GM12891 (cell line): ENCODE measurements at regions not wholly inside any gene's neighbourhood (a gene's known extent, or its start where the extent isn't known, plus 50 kb on each side); places are given as distances from the start of the nearest gene placed in this dataset.

Experiments used
- DNase-seq: peaks from one replicate; pipeline ENCODE4 v3.0.0; 2011; ENCODE audit warnings: low spot score; ENCODE audit not compliant: insufficient read length
- FAIRE-seq: peaks from 2 replicates; lab custom pipeline; 2011; peaks lifted over from hg19 to GRCh38; lab: Jason Lieb, UNC
- PAX5 ChIP-seq: IDR thresholded peaks from 2 replicates; pipeline ENCODE4 v1.6.1; 2011; ENCODE audit warnings: low read length, moderate library complexity, mild to moderate bottlenecking; ENCODE audit not compliant: insufficient read depth, severe bottlenecking
- POLR2A ChIP-seq: IDR thresholded peaks from 2 replicates; pipeline ENCODE4 v1.6.1; 2011; ENCODE audit warnings: low read depth, low read length, control low read depth
- POLR2AphosphoS5 ChIP-seq: IDR thresholded peaks from 2 replicates; pipeline ENCODE4 v1.6.1; 2011; ENCODE audit warnings: low read depth, low read length, control low read depth
- POU2F2 ChIP-seq: IDR thresholded peaks from 2 replicates; pipeline ENCODE4 v1.6.1; 2011; ENCODE audit warnings: low read depth, mild to moderate bottlenecking, control low read depth, low read length, moderate library complexity
- SPI1 ChIP-seq: IDR thresholded peaks from 2 replicates; pipeline ENCODE4 v1.6.1; 2011; ENCODE audit warnings: low read depth, low read length, control low read depth
- TAF1 ChIP-seq: IDR thresholded peaks from 2 replicates; pipeline ENCODE4 v1.6.1; 2011; ENCODE audit warnings: low read depth, low read length, control low read depth

DNA sequence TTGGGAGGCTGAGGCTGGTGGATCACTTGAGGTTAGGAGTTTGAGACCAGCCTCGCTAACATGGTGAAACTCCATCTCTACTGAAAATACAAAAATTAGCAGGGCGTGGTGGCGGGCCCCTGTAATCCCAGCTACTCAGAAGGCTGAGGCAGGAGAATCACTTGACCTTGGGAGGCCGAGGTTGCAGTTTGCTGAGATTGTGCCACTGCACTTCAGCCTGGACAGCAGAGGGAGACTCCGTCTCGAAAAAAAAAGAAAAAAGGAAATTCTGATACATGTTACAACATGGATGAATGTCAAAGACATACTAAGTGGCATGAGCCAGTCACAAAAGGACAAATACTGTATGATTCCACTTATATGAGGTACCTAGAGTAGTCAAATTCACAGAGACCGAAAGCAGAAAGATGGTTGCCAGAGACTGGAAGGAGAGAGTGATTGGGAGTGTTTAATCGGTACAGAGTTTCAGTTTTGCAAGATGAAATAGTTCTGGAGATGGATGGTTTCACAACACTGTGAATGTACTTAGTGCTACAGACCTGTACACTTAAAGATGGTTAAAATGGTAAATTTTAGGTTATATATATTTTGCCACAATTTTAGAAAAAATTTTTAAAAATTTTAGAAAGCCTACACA, 92.3 kb downstream of the BLID start:
- no peak for FAIRE-seq
- TF ChIP-seq PAX5, result no peak
- TF ChIP-seq TAF1, result no peak
- TF ChIP-seq POU2F2, result no peak
- no peak for TF ChIP-seq POLR2AphosphoS5
- TF ChIP-seq POLR2A, result no peak
- TF ChIP-seq SPI1, result no peak
- no peak for DNase-seq

DNA sequence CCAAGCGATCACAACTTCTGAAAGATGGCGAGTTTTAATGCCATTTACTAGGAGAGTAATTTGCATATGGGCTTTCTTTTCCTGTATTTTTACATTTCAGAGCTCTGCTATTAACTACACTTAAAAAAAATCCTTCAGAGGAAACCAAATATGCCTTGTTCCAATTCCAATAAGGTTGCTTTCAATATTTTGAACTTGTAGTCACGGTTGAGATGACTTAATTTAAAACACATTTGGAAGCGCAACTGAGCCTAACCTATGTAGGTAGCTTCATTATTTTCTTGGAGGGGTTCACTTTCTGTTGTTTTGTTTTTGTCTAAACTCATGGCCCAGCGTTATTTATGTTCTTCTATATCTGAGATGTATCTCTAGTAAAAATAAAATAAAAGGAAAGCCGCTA, 93.4 kb downstream of the BLID start:
- TF ChIP-seq POLR2A, result no peak
- no peak for TF ChIP-seq POU2F2
- no peak for TF ChIP-seq TAF1
- no peak for TF ChIP-seq POLR2AphosphoS5
- TF ChIP-seq PAX5, result no peak
- no peak for TF ChIP-seq SPI1
- FAIRE-seq, result no peak
- no peak for DNase-seq

- FAIRE-seq (no peak), DNase-seq (no peak)
- TF ChIP-seq SPI1 (no peak), POLR2AphosphoS5 (no peak), POLR2A (no peak), TAF1 (no peak), PAX5 (no peak), POU2F2 (no peak)
These were observed 95.1 kb downstream of the BLID start for GRCh38 chr11:122020902-122021301.

DNA sequence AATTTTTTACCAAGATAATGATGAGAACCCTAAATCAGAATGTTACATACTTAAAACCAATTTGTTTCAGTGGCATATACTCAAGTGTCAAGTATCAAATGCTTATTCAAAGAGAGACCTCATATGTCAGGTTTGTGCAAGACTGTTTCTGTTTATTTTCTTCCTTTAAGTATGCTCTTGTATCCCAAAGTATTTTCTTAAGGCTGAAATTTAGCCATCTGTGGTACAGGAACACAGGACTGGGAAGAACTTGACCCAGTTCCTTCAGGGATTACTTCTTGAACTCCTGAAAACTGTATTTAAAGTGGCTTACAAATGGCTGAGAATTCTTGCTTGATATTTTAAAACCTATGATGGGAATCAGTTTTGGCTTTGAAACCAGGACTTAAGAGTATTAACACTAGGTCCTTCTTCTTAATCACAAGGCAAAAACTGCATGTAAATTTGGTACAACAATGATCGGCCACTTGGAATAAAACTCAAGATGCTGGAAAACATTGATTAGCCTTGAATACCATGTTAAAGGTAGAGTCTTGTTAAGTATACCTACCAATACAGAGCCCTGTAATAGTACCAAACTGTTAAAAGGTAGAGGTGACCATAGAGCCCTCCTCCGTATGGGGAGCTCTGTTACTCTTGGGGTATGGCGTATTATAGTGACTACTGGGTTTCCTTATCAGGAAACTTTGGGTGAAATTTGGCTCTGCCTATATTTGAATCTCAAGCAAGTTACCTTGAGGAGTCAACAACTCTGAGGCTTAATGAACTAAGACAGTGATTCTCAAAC, 95.9 kb downstream of the BLID start:
- DNase-seq, result no peak
- FAIRE-seq, result no peak
- TF ChIP-seq TAF1 (no peak), POU2F2 (no peak), POLR2A (no peak), SPI1 (no peak), POLR2AphosphoS5 (no peak), PAX5 (no peak)

GRCh38 chr11:122007601-122008071, 108.4 kb downstream of the BLID start:
- FAIRE-seq (no peak), DNase-seq (no peak)
- no peak for TF ChIP-seq POU2F2
- no peak for TF ChIP-seq TAF1
- TF ChIP-seq SPI1, result no peak
- no peak for TF ChIP-seq POLR2AphosphoS5
- no peak for TF ChIP-seq POLR2A
- no peak for TF ChIP-seq PAX5

DNA sequence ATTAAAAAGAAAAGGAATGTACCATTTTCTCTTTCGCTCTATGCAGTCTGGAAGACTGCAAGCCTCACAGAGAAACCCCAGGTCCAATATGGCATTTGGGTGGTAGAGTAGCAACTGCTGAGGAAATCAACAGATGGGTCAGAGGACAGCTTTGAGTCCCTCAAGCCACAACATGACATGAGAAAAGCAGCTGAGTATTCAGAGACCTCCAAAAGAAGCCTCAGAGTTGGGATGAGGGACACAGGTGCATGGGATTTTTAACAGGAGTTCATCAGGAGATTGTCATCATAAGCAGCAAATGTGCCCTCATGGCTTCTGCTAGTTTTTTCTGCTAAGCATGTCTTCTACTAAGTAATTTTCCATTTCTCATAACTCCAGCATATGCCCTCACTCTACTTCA, 111.6 kb downstream of the BLID start:
- DNase-seq (no peak), FAIRE-seq (no peak)
- TF ChIP-seq TAF1 (no peak), SPI1 (no peak)

GRCh38 chr11:122002926-122003325, 113.1 kb downstream of the BLID start:
- FAIRE-seq (no peak), DNase-seq (no peak)
- no peak for TF ChIP-seq PAX5
- no peak for TF ChIP-seq POLR2AphosphoS5
- no peak for TF ChIP-seq TAF1
- TF ChIP-seq POU2F2, result no peak
- no peak for TF ChIP-seq SPI1
- TF ChIP-seq POLR2A, result no peak

DNA sequence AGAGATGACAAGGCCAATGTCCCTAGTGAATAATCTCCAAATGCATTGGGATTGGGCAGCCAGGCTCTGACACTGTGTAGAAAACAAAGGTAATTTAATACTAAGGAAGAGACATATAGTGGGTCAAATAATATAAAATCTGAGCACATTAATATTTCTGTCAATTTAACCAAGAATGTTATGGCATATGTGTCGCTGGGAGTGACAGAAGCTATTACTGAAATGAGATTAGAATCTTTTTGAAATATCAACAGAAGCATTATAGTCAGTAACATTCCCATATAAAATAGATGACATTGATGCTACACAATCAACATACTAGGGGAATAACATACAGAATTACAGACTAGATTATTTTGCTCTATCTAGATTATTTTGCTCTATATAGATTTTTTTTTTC, 114.0 kb downstream of the BLID start:
- no peak for DNase-seq
- no peak for FAIRE-seq
- TF ChIP-seq PAX5, result no peak
- no peak for TF ChIP-seq POLR2A
- no peak for TF ChIP-seq SPI1
- TF ChIP-seq TAF1, result no peak
- TF ChIP-seq POLR2AphosphoS5, result no peak
- TF ChIP-seq POU2F2, result no peak

GRCh38 chr11:121999651-122000050, 116.4 kb downstream of the BLID start:
- no peak for FAIRE-seq
- DNase-seq, result no peak
- TF ChIP-seq POU2F2, result no peak
- no peak for TF ChIP-seq PAX5
- no peak for TF ChIP-seq TAF1
- no peak for TF ChIP-seq POLR2A
- TF ChIP-seq SPI1, result no peak
- TF ChIP-seq POLR2AphosphoS5, result no peak

DNA sequence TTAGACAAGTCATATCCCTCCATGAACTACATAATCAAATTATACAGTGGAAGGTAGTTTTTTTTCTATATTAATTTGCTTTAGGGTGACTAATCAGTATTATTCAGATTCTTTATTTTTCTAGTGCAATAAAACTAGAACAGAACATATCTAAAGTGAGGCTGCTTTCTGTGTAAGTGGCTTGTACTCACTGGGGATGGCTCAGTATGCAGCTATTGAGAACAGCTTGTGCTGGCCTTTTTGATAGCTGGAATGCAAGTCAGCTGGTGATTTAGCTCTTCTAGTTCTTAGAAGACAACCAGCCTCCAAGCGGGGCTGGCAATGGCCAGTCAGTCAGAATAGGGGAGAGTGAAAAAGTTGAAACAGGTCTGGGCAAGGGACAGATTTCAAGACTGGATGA, 119.4 kb downstream of the BLID start:
- FAIRE-seq (no peak), DNase-seq (no peak)
- TF ChIP-seq POU2F2 (no peak), SPI1 (no peak), PAX5 (no peak), POLR2AphosphoS5 (no peak), TAF1 (no peak), POLR2A (no peak)
